Endothelial cell of umbilical vein (primary cell): ENCODE measurements at regions not wholly inside any gene's neighbourhood (a gene's known extent, or its start where the extent isn't known, plus 50 kb on each side); places are given as distances from the start of the nearest gene placed in this dataset.
A peak's percentile ranks its signal among the peaks of the same experiment; 100 is the strongest.

Source experiments
- BruUV-seq: library from RNA; stranded (reverse); fragments of 400-500 nt; replicated peaks from 2 replicates; lab custom pipeline; 2021; lab: Mats Ljungman, UMichigan
- CTCF ChIA-PET: fragments of 300-600, 350-600 bp; sonication (Branson Sonifier 250); formaldehyde crosslinking; loops from one replicate; lab custom pipeline; 2021; ENCODE audit warnings: antibody characterized with exemption, inconsistent platforms; lab: Charles Lee
- POLR2A ChIA-PET: fragments of 300-600, 350-600 bp; sonication (Branson Sonifier 250); formaldehyde crosslinking; loops from one replicate; lab custom pipeline; 2021; ENCODE audit warnings: antibody characterized with exemption, inconsistent platforms; lab: Charles Lee
- DNase-seq: peaks from one replicate; pipeline ENCODE4 v3.0.0-alpha.2; 2011; ENCODE audit warnings: low read depth, low spot score
- FAIRE-seq: peaks from 2 replicates; lab custom pipeline; 2011; peaks lifted over from hg19 to GRCh38; lab: Jason Lieb, UNC
- H2AFZ ChIP-seq: 2 replicates; pipeline ENCODE4 v1.6.0; 2012; ENCODE audit warnings: low read depth, low read length, control low read depth, inconsistent platforms
- H3K27ac ChIP-seq: 2 replicates; pipeline ENCODE4 v1.5.1; 2011; ENCODE audit warnings: low read depth, mild to moderate bottlenecking, control low read depth, low read length, moderate library complexity; ENCODE audit not compliant: insufficient read depth
- H3K27me3 ChIP-seq, 2 experiments: 2 replicates each; pipeline versions ENCODE4 v1.6.0 to v1.6.1; 2011; ENCODE audit warnings: low read length in 2 of 2, mixed read lengths in 1 of 2; ENCODE audit not compliant: control insufficient read depth in 2 of 2, insufficient read depth in 2 of 2
- H3K36me3 ChIP-seq, 2 experiments: 2 replicates in 1 of 2; 3 replicates in 1 of 2; pipeline ENCODE4 v1.5.1; 2011; ENCODE audit warnings: low read length in 2 of 2, mild to moderate bottlenecking in 1 of 2, moderate library complexity in 1 of 2; ENCODE audit not compliant: control insufficient read depth in 2 of 2, insufficient read depth in 2 of 2; ENCODE audit errors: extremely low read depth in 1 of 2
- H3K4me1 ChIP-seq: 3 replicates; pipeline ENCODE4 v1.5.1; 2011; ENCODE audit warnings: mild to moderate bottlenecking, low read length; ENCODE audit not compliant: control insufficient read depth, insufficient read depth; ENCODE audit errors: extremely low read depth
- H3K4me2 ChIP-seq: 2 replicates; pipeline ENCODE4 v1.6.1; 2011; ENCODE audit warnings: low read length, control low read depth, mixed read lengths; ENCODE audit not compliant: insufficient read depth
- H3K4me3 ChIP-seq, 3 experiments: fragments of 200-600 bp in 1 of 3; sonication (generic), shearing (Covaris generic) in 1 of 3; replicated peaks in 1 of 3; 2 replicates each; pipeline ENCODE4 v1.5.1; 2011 to 2016; ENCODE audit warnings: control low read depth in 3 of 3, low read length in 3 of 3, mild to moderate bottlenecking in 2 of 3, inconsistent platforms in 1 of 3, low read depth in 1 of 3, moderate library complexity in 1 of 3; ENCODE audit not compliant: insufficient read depth in 1 of 3
- H3K79me2 ChIP-seq: 2 replicates; pipeline ENCODE4 v1.6.0; 2012; ENCODE audit warnings: low read length, inconsistent platforms; ENCODE audit not compliant: control insufficient read depth, insufficient read depth
- H3K9ac ChIP-seq: replicated peaks from 2 replicates; pipeline ENCODE3; 2011; ENCODE audit warnings: low read length, control low read depth; ENCODE audit not compliant: insufficient read depth; ENCODE audit errors: extremely low read depth
- H3K9me1 ChIP-seq: replicated peaks from 3 replicates; pipeline ENCODE4 v1.6.0; 2011; ENCODE audit warnings: mild to moderate bottlenecking, low read length; ENCODE audit not compliant: control insufficient read depth, insufficient read depth; ENCODE audit errors: extremely low read depth
- H3K9me3 ChIP-seq: replicated peaks from 2 replicates; pipeline ENCODE4 v1.5.1; 2012; ENCODE audit warnings: low read length, inconsistent platforms; ENCODE audit not compliant: control insufficient read depth, insufficient read depth
- H4K20me1 ChIP-seq: replicated peaks from 2 replicates; pipeline ENCODE3; 2011; ENCODE audit warnings: mild to moderate bottlenecking, low read length; ENCODE audit not compliant: control insufficient read depth, insufficient read depth; ENCODE audit errors: extremely low read depth
- EZH2 ChIP-seq: IDR thresholded peaks from 2 replicates; pipeline ENCODE4 v1.6.1; 2012; ENCODE audit warnings: borderline replicate concordance, low read depth, mild to moderate bottlenecking, moderate library complexity, low read length, inconsistent platforms; ENCODE audit not compliant: severe bottlenecking
- FOS ChIP-seq: IDR thresholded peaks from 2 replicates; pipeline ENCODE4 v1.6.1; 2011; ENCODE audit warnings: mild to moderate bottlenecking, low read length, moderate library complexity, borderline replicate concordance; ENCODE audit not compliant: insufficient read depth
- GATA2 ChIP-seq: IDR thresholded peaks from 2 replicates; pipeline ENCODE4 v1.7.0; 2011; ENCODE audit warnings: low read depth, mild to moderate bottlenecking, moderate library complexity, mixed read lengths, low read length; ENCODE audit not compliant: insufficient read length, insufficient read depth
- POLR2A ChIP-seq: IDR thresholded peaks from 2 replicates; pipeline ENCODE4 v1.6.1; 2012; ENCODE audit warnings: low read depth, mild to moderate bottlenecking, control low read depth, low read length
- dilution Hi-C: fragments of 300-500 bp; cut with MboI; formaldehyde crosslinking; loops from one replicate; pipeline ENCODE4 v1.15.0; 2019; ENCODE audit warnings: low sequenced_read_pairs; ENCODE audit not compliant: extremely low pct_ligation_motif_present
- intact Hi-C: fragments of 100-400 bp; cut with micrococcal nuclease; formaldehyde crosslinking; loops from one replicate; pipeline ENCODE4 v1.10.0; 2022
- TF ChIP-seq, protein P1 (sequence below), 2 donors: IDR thresholded peaks; 1 replicate in 1 of 2; 2 replicates in 1 of 2; pipeline ENCODE4 v1.5.1; 2011; ENCODE audit warnings: low read length in 2 of 2, mild to moderate bottlenecking in 2 of 2, moderate library complexity in 2 of 2, control low read depth in 1 of 2, inconsistent platforms in 1 of 2, low read depth in 1 of 2; ENCODE audit not compliant: insufficient read depth in 1 of 2; ENCODE audit errors: extremely low read depth in 1 of 2

GRCh38 chr2:207229161-207229560 is 63.4 kb upstream of the KLF7 start:
- Histone ChIP-seq H3K27me3 (no peaks in the 10 kb centered on the region), H3K9me3 (no peaks in the 10 kb centered on the region), H3K9me1 (no peaks in the 10 kb centered on the region), H3K79me2 (no peaks in the 10 kb centered on the region), H3K36me3 (no peaks in the 10 kb centered on the region), H3K27ac (no peak overlapping the region), H3K4me1 (peaks cover 30% of the 10 kb centered on the region), H2AFZ (no peak overlapping the region), H4K20me1 (no peaks in the 10 kb centered on the region), H3K4me3 (no peak overlapping the region), H3K4me2 (no peak overlapping the region), H3K9ac (no peak overlapping the region)
- intact Hi-C loops: no loop called here
- dilution Hi-C loops: no loop called here
- ChIA-PET POLR2A (no interaction called here), CTCF (interaction anchor here (0.8 kb wide), 1 partner anchor 9 kb away, joined by 3 read pairs; no protein-coding TSS in a partner anchor)
- no TSS peak for BruUV-seq
- DNase-seq (peak; percentile 38), FAIRE-seq (no peak)
- TF ChIP-seq EZH2 (no peak), POLR2A (no peak), FOS (no peak), GATA2 (peak; percentile 10)
- TF ChIP-seq, protein P1, sequence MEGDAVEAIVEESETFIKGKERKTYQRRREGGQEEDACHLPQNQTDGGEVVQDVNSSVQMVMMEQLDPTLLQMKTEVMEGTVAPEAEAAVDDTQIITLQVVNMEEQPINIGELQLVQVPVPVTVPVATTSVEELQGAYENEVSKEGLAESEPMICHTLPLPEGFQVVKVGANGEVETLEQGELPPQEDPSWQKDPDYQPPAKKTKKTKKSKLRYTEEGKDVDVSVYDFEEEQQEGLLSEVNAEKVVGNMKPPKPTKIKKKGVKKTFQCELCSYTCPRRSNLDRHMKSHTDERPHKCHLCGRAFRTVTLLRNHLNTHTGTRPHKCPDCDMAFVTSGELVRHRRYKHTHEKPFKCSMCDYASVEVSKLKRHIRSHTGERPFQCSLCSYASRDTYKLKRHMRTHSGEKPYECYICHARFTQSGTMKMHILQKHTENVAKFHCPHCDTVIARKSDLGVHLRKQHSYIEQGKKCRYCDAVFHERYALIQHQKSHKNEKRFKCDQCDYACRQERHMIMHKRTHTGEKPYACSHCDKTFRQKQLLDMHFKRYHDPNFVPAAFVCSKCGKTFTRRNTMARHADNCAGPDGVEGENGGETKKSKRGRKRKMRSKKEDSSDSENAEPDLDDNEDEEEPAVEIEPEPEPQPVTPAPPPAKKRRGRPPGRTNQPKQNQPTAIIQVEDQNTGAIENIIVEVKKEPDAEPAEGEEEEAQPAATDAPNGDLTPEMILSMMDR (IDR thresholded peaks at IDR 0.05; ENCODE audit: extremely low read depth in 1 of 2, insufficient read depth in 1 of 2, low read depth in 1 of 2, low read length in 2 of 2): no peak
